ENCODE measurements at regions not wholly inside any gene's neighbourhood (a gene's known extent, or its start where the extent isn't known, plus 50 kb on each side); places are given as distances from the start of the nearest gene placed in this dataset.
A peak's percentile ranks its signal among the peaks of the same experiment; 100 is the strongest.
"Not testable (repeated sequence)": the region's sequence is repeated elsewhere in the genome, so short reads cannot be mapped to it uniquely, and the experiment has no call there.

- no peak for DNase-seq (ENCODE audit: low read depth)
These were observed 486.0 kb upstream of the ADAMTS9 start for GRCh38 chr3:65173841-65174240.

GRCh38 chr3:65172209-65172608, 484.4 kb upstream of the ADAMTS9 start:
- no peak for DNase-seq (ENCODE audit: low read depth)

GRCh38 chr3:65170390-65171042, 482.7 kb upstream of the ADAMTS9 start:
- DNase-seq (ENCODE audit: low read depth): peak; percentile 45

- DNase-seq (ENCODE audit: low read depth): no peak
These were observed 482.2 kb upstream of the ADAMTS9 start for GRCh38 chr3:65169961-65170360.

GRCh38 chr3:65168547-65168946, 480.7 kb upstream of the ADAMTS9 start:
- no peak for DNase-seq (ENCODE audit: low read depth)

GRCh38 chr3:65166531-65166930, 478.7 kb upstream of the ADAMTS9 start:
- DNase-seq (ENCODE audit: low read depth): no peak

- no peak for DNase-seq (ENCODE audit: low read depth)
These were observed 470.2 kb upstream of the ADAMTS9 start for GRCh38 chr3:65158023-65158422.

GRCh38 chr3:65153850-65154512, 466.2 kb upstream of the ADAMTS9 start:
- no peak for DNase-seq (ENCODE audit: low read depth)

GRCh38 chr3:65151666-65152065, 463.9 kb upstream of the ADAMTS9 start:
- no peak for DNase-seq (ENCODE audit: low read depth)

GRCh38 chr3:65149877-65150276, 462.1 kb upstream of the ADAMTS9 start:
- no peak for DNase-seq (ENCODE audit: low read depth)

- no peak for DNase-seq (ENCODE audit: low read depth)
These were observed 460.9 kb upstream of the ADAMTS9 start for GRCh38 chr3:65148687-65149086.

GRCh38 chr3:65146179-65146578, 458.4 kb upstream of the ADAMTS9 start:
- no peak for DNase-seq (ENCODE audit: low read depth)

GRCh38 chr3:65145680-65146079, 457.9 kb upstream of the ADAMTS9 start:
- no peak for DNase-seq (ENCODE audit: low read depth)

- no peak for DNase-seq (ENCODE audit: low read depth)
These were observed 457.1 kb upstream of the ADAMTS9 start for GRCh38 chr3:65144791-65145351.

GRCh38 chr3:65142456-65142855, 454.7 kb upstream of the ADAMTS9 start:
- no peak for DNase-seq (ENCODE audit: low read depth)

- DNase-seq (ENCODE audit: low read depth): no peak
These were observed 450.8 kb upstream of the ADAMTS9 start for GRCh38 chr3:65138556-65138955.

GRCh38 chr3:65133752-65134151, 446.0 kb upstream of the ADAMTS9 start:
- DNase-seq (ENCODE audit: low read depth): not testable (repeated sequence)

GRCh38 chr3:65130782-65131181, 443.0 kb upstream of the ADAMTS9 start:
- DNase-seq (ENCODE audit: low read depth): no peak

GRCh38 chr3:65128346-65128745, 440.5 kb upstream of the ADAMTS9 start:
- no peak for DNase-seq (ENCODE audit: low read depth)

GRCh38 chr3:65126527-65127410, 439.0 kb upstream of the ADAMTS9 start:
- DNase-seq (ENCODE audit: low read depth): no peak

- not testable (repeated sequence) for DNase-seq (ENCODE audit: low read depth)
These were observed 432.4 kb upstream of the ADAMTS9 start for GRCh38 chr3:65120156-65120555.

- no peak for DNase-seq (ENCODE audit: low read depth)
These were observed 431.2 kb upstream of the ADAMTS9 start for GRCh38 chr3:65118912-65119499.
